Panc1 (cell line): ENCODE measurements at regions not wholly inside any gene's neighbourhood (a gene's known extent, or its start where the extent isn't known, plus 50 kb on each side); places are given as distances from the start of the nearest gene placed in this dataset.
"Not testable (repeated sequence)": the region's sequence is repeated elsewhere in the genome, so short reads cannot be mapped to it uniquely, and the experiment has no call there.

Source experiments
- CTCF ChIP-seq: fragments of 450-650 bp; IDR thresholded peaks from 2 replicates; pipeline ENCODE4 v1.5.1; 2017; ENCODE audit warnings: mild to moderate bottlenecking
- POLR2AphosphoS5 ChIP-seq: IDR thresholded peaks from 2 replicates; pipeline ENCODE4 v1.6.1; 2012; ENCODE audit warnings: mild to moderate bottlenecking, low read depth, low read length, moderate library complexity

- TF ChIP-seq POLR2AphosphoS5, CTCF: not testable (repeated sequence)
Measured at GRCh38 chr1:100801256-100801655, 81.7 kb downstream of the VCAM1 start.
